Umbilical cord (tissue), 1 donor: ENCODE measurements at regions not wholly inside any gene's neighbourhood (a gene's known extent, or its start where the extent isn't known, plus 50 kb on each side); places are given as distances from the start of the nearest gene placed in this dataset.

Experiments used
- DNase-seq: peaks from one replicate; pipeline ENCODE4 v3.0.0-alpha.2; 2015; ENCODE audit warnings: low spot score

DNA sequence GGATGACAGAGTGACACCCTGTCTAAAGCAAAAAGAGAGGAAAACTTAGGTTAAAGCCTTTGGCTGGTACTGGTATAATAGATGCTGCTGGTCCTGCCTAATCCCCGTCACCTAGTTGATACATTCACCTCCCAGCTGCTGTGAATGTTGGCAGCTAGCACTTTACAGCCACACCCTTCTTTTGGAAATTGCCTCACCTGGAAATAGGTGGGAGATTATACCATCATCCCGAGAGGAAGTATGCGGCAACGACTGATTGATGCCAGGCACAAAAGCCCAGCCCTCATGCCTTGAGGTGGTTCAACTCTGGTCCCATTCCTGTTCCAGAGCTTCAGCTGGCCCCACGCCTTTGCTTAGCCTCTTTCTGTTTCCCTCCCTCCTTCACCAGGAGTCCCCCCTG lies 53.2 kb upstream of the SIAH1 start:
- DNase-seq: no peak

DNA sequence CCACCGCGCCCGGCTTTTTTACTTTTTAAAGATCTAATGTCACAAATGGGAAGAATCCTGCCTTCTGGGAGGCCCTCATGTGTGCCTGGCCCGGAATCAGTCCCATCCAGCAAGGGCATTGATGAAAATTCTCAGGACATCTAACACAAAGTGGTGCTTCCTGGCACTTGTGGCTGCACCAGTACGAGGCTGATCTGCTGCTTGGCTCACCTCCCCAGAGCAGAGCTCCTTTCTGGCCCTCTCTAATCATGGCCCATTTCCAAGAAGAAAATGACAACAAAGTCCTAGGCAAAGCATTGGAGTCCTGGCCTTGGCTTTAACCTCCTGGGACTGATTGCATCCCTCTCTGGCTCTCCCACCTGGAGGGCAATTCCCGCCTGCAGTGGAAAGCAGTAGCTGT lies 50.7 kb upstream of the SIAH1 start:
- no peak for DNase-seq

DNA sequence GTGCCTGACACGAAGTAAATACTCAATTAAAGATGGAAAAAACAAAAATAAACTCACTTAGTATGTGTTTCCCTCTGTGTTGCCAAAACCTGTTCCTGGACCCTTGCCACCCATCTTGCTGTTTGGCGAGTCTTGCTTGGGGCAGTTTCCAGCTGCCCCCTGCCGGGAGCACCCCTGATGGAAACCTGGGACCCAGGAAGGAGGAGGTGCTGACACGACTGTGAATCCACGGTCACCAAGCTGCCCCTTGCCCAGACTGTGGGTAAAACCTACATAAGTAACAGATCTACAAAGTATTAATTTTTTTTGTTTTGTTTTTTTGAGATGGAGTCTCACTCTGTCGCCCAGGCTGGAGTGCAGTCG lies 50.1 kb upstream of the SIAH1 start:
- no peak for DNase-seq
